Activated naive CD4-positive, alpha-beta T cell treated with Interleukin-2 at 50 U/mL for 16 hours (primary cell): ENCODE measurements at regions not wholly inside any gene's neighbourhood (a gene's known extent, or its start where the extent isn't known, plus 50 kb on each side); places are given as distances from the start of the nearest gene placed in this dataset.
"Not testable (repeated sequence)": the region's sequence is repeated elsewhere in the genome, so short reads cannot be mapped to it uniquely, and the experiment has no call there.

ENCODE experiments used
- DNase-seq: peaks from one replicate; pipeline ENCODE4 v3.0.0-alpha.2; 2020

- DNase-seq: no peak
These were observed 521.7 kb upstream of the DAB2 start for GRCh38 chr5:39946356-39947045.

GRCh38 chr5:39945870-39946269 is 521.1 kb upstream of the DAB2 start:
- no peak for DNase-seq

DNA sequence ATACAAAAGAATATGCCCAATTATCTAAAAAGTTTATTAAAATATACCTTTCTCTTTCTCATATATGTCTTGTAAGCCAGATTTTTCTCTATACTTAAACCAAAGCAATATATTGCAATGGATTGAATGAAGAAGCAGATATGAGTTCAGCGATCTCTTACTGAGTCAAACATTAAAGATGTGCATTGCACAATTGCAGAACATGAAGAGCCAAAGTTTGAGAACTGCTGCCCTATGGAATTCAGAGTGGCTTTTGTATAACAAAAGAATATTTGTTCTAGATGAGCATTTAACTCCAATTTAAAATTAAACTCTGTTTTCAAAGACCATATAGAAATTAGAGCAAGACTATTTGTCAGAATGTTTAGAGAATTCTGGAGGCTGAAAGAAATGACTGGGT is 519.0 kb upstream of the DAB2 start:
- no peak for DNase-seq

DNA sequence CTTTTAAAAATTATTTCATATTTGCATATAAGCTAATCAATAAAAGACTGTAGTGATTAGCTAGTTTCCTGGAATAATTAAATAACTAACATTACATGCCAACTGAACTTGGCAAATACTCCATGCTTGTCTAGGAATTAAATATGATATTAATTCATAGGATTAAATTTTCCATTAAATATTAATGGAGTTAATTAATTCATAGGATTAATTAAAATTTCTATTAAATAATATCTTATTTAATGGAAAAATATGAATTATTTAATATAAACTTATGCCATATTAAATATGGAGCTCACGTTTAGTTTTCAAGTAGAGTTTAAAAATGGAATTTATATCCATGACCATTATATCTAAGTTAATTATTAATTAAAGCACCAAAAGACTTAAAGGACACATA is 517.8 kb upstream of the DAB2 start:
- no peak for DNase-seq

GRCh38 chr5:39941416-39941815 is 516.6 kb upstream of the DAB2 start:
- DNase-seq: no peak

- no peak for DNase-seq
These were observed 510.1 kb upstream of the DAB2 start for GRCh38 chr5:39934830-39935229.

DNA sequence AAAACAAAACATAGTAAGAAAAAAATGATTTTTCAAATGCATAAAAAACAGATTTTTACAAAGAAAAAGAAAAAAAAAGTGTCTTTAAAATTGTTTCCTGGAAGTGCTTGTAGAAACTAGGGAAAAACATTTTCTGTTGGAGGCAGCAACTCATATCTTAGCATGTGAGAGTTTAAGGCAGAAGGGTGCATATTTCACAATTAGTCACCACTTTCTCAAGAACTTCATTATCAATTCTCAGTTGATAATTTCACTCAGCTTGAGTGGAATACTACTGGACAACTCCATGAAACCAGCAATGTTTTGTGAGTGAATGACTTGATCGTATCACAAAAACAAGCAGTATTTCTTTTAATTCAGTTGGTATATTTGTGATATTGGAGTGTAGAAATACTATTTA is 508.3 kb upstream of the DAB2 start:
- no peak for DNase-seq

GRCh38 chr5:39928709-39929108 is 503.9 kb upstream of the DAB2 start:
- DNase-seq: no peak

DNA sequence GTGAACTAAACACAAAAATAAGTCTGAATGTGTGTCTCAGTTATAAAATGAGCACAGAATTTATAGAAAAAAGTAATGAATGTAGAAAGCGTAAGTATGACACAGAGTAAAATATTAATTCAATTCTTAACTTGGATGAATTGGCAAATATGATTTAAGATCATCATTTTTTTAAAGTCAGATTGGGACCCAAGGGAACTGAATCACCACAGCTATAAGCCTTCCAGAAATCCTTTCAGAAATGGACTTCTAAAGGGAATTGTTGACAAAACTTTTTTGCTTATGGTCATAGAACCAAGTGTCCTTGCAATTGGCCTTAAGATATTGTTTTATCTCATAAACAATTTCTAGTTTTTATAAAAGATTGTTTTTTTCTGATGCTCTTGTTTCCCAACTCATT is 495.1 kb upstream of the DAB2 start:
- no peak for DNase-seq

GRCh38 chr5:39912906-39913305 is 488.1 kb upstream of the DAB2 start:
- no peak for DNase-seq

GRCh38 chr5:39907267-39907951 is 482.6 kb upstream of the DAB2 start:
- DNase-seq: not testable (repeated sequence)

- no peak for DNase-seq
These were observed 481.4 kb upstream of the DAB2 start for GRCh38 chr5:39906146-39906545.

GRCh38 chr5:39905356-39905755 is 480.6 kb upstream of the DAB2 start:
- no peak for DNase-seq

- DNase-seq: no peak
These were observed 477.8 kb upstream of the DAB2 start for GRCh38 chr5:39902626-39903025.

DNA sequence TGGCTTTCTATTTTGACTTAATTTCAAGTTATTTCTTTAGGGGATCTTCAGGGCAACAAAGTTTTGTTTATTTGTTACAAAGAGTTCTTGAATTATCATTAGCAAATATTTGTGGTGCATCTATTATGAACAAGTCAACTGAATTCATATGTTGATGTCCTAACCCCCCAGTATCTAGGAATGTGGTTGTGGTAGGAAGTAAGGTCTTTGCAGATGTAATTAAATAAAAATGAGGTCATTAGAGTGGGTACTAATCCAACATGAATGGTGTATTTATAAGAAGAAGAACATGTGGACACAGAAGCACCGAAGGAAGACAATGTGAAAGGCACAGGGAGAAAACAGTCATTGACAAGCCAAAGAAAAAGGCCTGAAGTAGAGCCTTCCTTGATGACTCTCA is 474.0 kb upstream of the DAB2 start:
- no peak for DNase-seq

DNA sequence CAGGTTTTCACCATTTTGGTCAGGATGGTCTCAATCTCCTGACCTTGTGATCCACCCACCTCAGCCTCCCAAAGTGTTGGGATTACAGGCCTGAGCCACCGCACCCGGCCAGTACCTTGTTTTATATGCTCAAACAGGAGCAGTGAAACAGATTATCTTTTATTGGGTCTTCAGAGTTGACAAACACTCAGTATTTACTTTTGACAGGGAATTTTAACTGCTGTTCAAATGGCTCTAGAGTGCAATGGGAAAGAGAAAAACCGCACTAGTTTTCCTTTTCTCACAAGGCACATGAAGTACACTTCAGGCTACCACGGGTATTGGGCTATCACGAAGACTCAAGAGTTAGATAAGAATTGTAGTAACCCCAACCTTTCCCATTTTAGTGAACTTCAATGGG is 471.9 kb upstream of the DAB2 start:
- DNase-seq: no peak

- no peak for DNase-seq
These were observed 471.3 kb upstream of the DAB2 start for GRCh38 chr5:39896104-39896503.

GRCh38 chr5:39892708-39893107 is 467.9 kb upstream of the DAB2 start:
- no peak for DNase-seq

GRCh38 chr5:39891376-39891775 is 466.6 kb upstream of the DAB2 start:
- no peak for DNase-seq

- DNase-seq: no peak
These were observed 456.2 kb upstream of the DAB2 start for GRCh38 chr5:39880985-39881384.

DNA sequence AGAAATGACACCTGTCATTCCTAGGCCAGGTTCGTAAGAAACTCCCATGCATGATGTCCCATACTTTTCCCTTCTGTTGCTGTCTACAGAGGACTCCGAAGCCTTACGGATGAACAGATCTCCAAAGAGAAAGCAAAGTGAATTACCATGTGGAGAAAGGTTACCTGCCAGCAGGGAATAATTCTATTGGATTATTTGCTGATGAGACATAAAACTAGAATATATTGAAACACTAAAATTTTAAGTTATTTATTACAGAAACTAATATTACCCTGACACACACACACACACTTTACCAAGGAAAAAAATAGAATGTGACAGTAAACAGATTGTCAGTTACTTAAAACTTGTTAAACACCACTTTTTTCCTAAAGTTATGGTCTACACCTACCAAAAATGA is 452.7 kb upstream of the DAB2 start:
- DNase-seq: no peak

DNA sequence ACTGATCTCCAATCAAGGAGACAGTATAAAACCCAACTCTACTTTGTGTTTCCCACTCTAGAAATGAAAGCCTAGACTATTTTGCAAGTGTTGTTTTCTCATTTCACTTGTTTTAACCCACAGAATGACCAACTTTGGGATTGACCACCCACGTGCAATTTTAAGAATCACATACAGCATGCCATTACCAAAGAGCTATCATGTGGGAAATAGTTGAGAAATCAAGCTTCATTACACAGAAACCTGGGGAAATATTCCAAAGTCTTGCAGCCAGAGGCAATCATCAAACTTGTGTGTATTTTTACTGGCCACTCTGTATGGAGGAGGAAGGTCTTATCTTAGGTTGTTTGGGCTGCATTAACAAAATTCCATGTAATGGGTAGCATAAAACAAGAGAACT is 451.4 kb upstream of the DAB2 start:
- DNase-seq: no peak

DNA sequence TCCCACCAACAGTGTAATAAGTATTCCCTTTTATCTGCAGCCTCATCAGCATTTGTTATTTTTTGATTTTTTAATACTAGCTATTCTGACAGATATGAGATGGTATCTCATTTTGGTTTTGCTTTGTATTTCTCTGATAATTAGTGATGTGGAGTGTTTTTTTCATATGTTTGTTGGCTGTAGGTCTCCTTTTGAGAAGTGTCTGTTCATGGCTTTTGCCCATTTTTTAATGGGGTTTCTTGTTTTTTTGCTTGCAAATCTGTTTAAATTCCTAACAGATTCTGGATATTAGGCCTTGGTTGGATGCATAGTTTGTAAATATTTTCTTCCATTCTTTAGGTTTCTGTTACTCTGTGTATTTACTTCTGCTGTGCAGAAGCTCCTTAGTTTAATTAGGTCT is 445.4 kb upstream of the DAB2 start:
- no peak for DNase-seq

DNA sequence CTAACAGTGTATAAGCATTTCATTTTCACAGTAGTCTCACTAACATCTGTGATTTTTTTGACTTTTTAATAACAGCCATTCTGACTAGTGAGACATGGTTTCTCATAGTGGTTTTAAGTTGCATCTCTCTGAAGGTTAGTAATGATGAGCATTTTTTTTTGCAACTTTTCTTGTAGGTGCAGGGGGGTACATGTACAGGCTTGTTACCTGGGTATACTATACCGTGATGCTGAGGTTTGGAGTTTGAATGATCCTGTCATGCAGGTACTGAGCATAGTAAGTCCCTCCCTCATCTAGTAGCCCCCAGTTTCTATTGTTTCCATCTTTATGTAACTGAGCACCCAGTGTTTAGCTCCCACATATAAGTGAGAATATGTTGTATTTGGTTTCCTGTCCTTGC is 444.6 kb upstream of the DAB2 start:
- DNase-seq: no peak

- no peak for DNase-seq
These were observed 443.1 kb upstream of the DAB2 start for GRCh38 chr5:39867923-39868322.
